ENCODE measurements at regions not wholly inside any gene's neighbourhood (a gene's known extent, or its start where the extent isn't known, plus 50 kb on each side); places are given as distances from the start of the nearest gene placed in this dataset.
A peak's percentile ranks its signal among the peaks of the same experiment; 100 is the strongest.

GRCh38 chr4:41883988-41884734 is 51.1 kb upstream of the TMEM33 start:
- peak in 6 of 8 experiments; percentile 38 to 56 (median 46) for ATAC-seq (replicated peaks in 6 of 8)
- Histone ChIP-seq H3K27ac (no peak overlapping the region), H3K4me1 (replicated peaks in 1 of 2) (peaks cover 14 to 17% of the 10 kb centered on the region in 2 donors), H3K4me3 (no peak overlapping the region)
- in situ Hi-C loops (cut with MboI; ENCODE audit: low pct_unique_long_range_greater_than_20kb in 2 of 9, low sequenced_read_pairs in 9 of 9, unreplicated experiment in 9 of 9): loop anchor here (5.0 to 25.0 kb wide), 6 partner anchors 172 to 622 kb away; partner anchors contain the start of gene UCHL1 (in 1 of the 9)
- WGBS, 10 experiments: 16 to 90% (median 62%) methylated on average over 1 to 5 of the region's 5 CpGs

GRCh38 chr4:41882625-41883347 is 52.4 kb upstream of the TMEM33 start:
- in situ Hi-C loops (cut with MboI; ENCODE audit: low pct_unique_long_range_greater_than_20kb in 2 of 9, low sequenced_read_pairs in 9 of 9, unreplicated experiment in 9 of 9): loop anchor here (5.0 to 25.0 kb wide), 6 partner anchors 170 to 620 kb away; partner anchors contain the start of gene UCHL1 (in 1 of the 9)
- 5 to 31% (median 16%) methylated on average over 5 to 24 of the region's 34 CpGs for WGBS, 10 experiments
- H3K27ac ChIP-seq: no peak overlapping the region
- peak; percentile 54 to 75 (median 67) for ATAC-seq (replicated peaks in 6 of 8)
- H3K4me3 ChIP-seq: peak overlapping the region in 3 of 5 donors; percentile 29 to 37 (median 35)
- H3K4me1 ChIP-seq (replicated peaks in 1 of 2): peaks cover 26 to 27% of the 10 kb centered on the region in 2 donors

GRCh38 chr4:41881981-41882624 is 53.1 kb upstream of the TMEM33 start:
- peak in 4 of 8 experiments; percentile 20 to 27 (median 26) for ATAC-seq (replicated peaks in 6 of 8)
- peak overlapping the region; percentile 24 to 37 (median 31) for H3K4me3 ChIP-seq
- in situ Hi-C loops (cut with MboI; ENCODE audit: low pct_unique_long_range_greater_than_20kb in 2 of 9, low sequenced_read_pairs in 9 of 9, unreplicated experiment in 9 of 9): loop anchor here (5.0 to 25.0 kb wide), 6 partner anchors 170 to 620 kb away; partner anchors contain the start of gene UCHL1 (in 1 of the 9)
- H3K27ac ChIP-seq: no peak overlapping the region
- WGBS, 10 experiments: 0 to 17% (median 7%) methylated on average over 1 to 35 of the region's 53 CpGs; no CpG with 5 or more reads in 1 of the 10 experiments
- peaks cover 26 to 27% of the 10 kb centered on the region in 2 donors for H3K4me1 ChIP-seq (replicated peaks in 1 of 2)

GRCh38 chr4:41880840-41881831 is 54.1 kb upstream of the TMEM33 start:
- H3K4me1 ChIP-seq (replicated peaks in 1 of 2): peaks cover 26 to 27% of the 10 kb centered on the region in 2 donors
- in situ Hi-C loops (cut with MboI; ENCODE audit: low pct_unique_long_range_greater_than_20kb in 2 of 9, low sequenced_read_pairs in 9 of 9, unreplicated experiment in 9 of 9): loop anchor here (5.0 to 25.0 kb wide), 6 partner anchors 169 to 619 kb away; partner anchors contain the start of gene UCHL1 (in 1 of the 9)
- peak in 5 of 8 experiments; percentile 9 to 55 (median 44) for ATAC-seq (replicated peaks in 6 of 8)

GRCh38 chr4:41880022-41880837 is 55.0 kb upstream of the TMEM33 start:
- Histone ChIP-seq H3K27ac (no peak overlapping the region), H3K4me1 (replicated peaks in 1 of 2) (peaks cover 26 to 27% of the 10 kb centered on the region in 2 donors), H3K4me3 (no peak overlapping the region)
- 0 to 30% (median 19%) methylated on average over 1 to 26 of the region's 45 CpGs; no CpG with 5 or more reads in 2 of the 10 experiments for WGBS, 10 experiments
- peak in 1 of 8 experiments; percentile 7 for ATAC-seq (replicated peaks in 6 of 8)
- in situ Hi-C loops (cut with MboI; ENCODE audit: low pct_unique_long_range_greater_than_20kb in 2 of 9, low sequenced_read_pairs in 9 of 9, unreplicated experiment in 9 of 9): loop anchor here (5.0 to 25.0 kb wide), 6 partner anchors 168 to 618 kb away; partner anchors contain the start of gene UCHL1 (in 1 of the 9)

More at GRCh38 chr4:41880840-41881831, 54.1 kb upstream of the TMEM33 start:
- 0 to 14% (median 8%) methylated on average over 5 to 30 of the region's 79 CpGs; no CpG with 5 or more reads in 1 of the 10 experiments for WGBS, 10 experiments
- peak overlapping the region; percentile 24 to 37 (median 31) for H3K4me3 ChIP-seq
- no peak overlapping the region for H3K27ac ChIP-seq

- no peak overlapping the region for H3K4me3 ChIP-seq
- WGBS, 10 experiments: 0 to 70% (median 24%) methylated on average over 1 to 12 of the region's 12 CpGs
- no peak for ATAC-seq (replicated peaks in 6 of 8)
- in situ Hi-C loops (cut with MboI; ENCODE audit: low pct_unique_long_range_greater_than_20kb in 2 of 9, low sequenced_read_pairs in 9 of 9, unreplicated experiment in 9 of 9): loop anchor here in 8 of 9 experiments (25.0 kb wide), 4 partner anchors 167 to 617 kb away; partner anchors contain the start of gene UCHL1 (in 1 of the 8)
- H3K4me1 ChIP-seq (replicated peaks in 1 of 2): peaks cover 21 to 27% of the 10 kb centered on the region in 2 donors
- no peak overlapping the region for H3K27ac ChIP-seq
These were observed 55.7 kb upstream of the TMEM33 start for GRCh38 chr4:41879552-41879951.

- H3K4me3 ChIP-seq: no peak overlapping the region
- ATAC-seq (replicated peaks in 6 of 8): peak in 1 of 8 experiments; percentile 7
- H3K4me1 ChIP-seq (replicated peaks in 1 of 2): peaks cover 15 to 30% of the 10 kb centered on the region in 2 donors
- in situ Hi-C loops (cut with MboI; ENCODE audit: low pct_unique_long_range_greater_than_20kb in 2 of 9, low sequenced_read_pairs in 9 of 9, unreplicated experiment in 9 of 9): loop anchor here in 8 of 9 experiments (25.0 kb wide), 4 partner anchors 167 to 617 kb away; partner anchors contain the start of gene UCHL1 (in 1 of the 8)
- H3K27ac ChIP-seq: no peak overlapping the region
- WGBS, 10 experiments: 11 to 30% (median 20%) methylated on average over 1 to 10 of the region's 25 CpGs; no CpG with 5 or more reads in 5 of the 10 experiments
These were observed 56.2 kb upstream of the TMEM33 start for GRCh38 chr4:41878991-41879491.

- ATAC-seq (replicated peaks in 6 of 8): peak in 4 of 8 experiments; percentile 14 to 37 (median 28)
- in situ Hi-C loops (cut with MboI; ENCODE audit: low pct_unique_long_range_greater_than_20kb in 2 of 9, low sequenced_read_pairs in 9 of 9, unreplicated experiment in 9 of 9): loop anchor here in 8 of 9 experiments (25.0 kb wide), 4 partner anchors 166 to 616 kb away; partner anchors contain the start of gene UCHL1 (in 1 of the 8)
- peaks cover 12 to 37% of the 10 kb centered on the region in 2 donors for H3K4me1 ChIP-seq (replicated peaks in 1 of 2)
- WGBS, 10 experiments: 0 to 51% (median 13%) methylated on average over 2 to 15 of the region's 41 CpGs; no CpG with 5 or more reads in 1 of the 10 experiments
- H3K27ac ChIP-seq: no peak overlapping the region
- H3K4me3 ChIP-seq: no peak overlapping the region
These were observed 56.9 kb upstream of the TMEM33 start for GRCh38 chr4:41878170-41878969.

GRCh38 chr4:41877020-41877796 is 58.0 kb upstream of the TMEM33 start:
- WGBS, 10 experiments: 27 to 100% (median 80%) methylated on average over 1 to 5 of the region's 7 CpGs; no CpG with 5 or more reads in 4 of the 10 experiments
- in situ Hi-C loops (cut with MboI; ENCODE audit: low pct_unique_long_range_greater_than_20kb in 2 of 9, low sequenced_read_pairs in 9 of 9, unreplicated experiment in 9 of 9): loop anchor here in 8 of 9 experiments (25.0 kb wide), 4 partner anchors 165 to 615 kb away; partner anchors contain the start of gene UCHL1 (in 1 of the 8)
- H3K27ac ChIP-seq: no peak overlapping the region
- ATAC-seq (replicated peaks in 6 of 8): no peak
- H3K4me1 ChIP-seq (replicated peaks in 1 of 2): peaks cover 12 to 39% of the 10 kb centered on the region in 2 donors
- H3K4me3 ChIP-seq: no peak overlapping the region

Measured in motor neuron (in vitro differentiated cells).